Bronchial epithelial cell (primary cell): ENCODE measurements at regions not wholly inside any gene's neighbourhood (a gene's known extent, or its start where the extent isn't known, plus 50 kb on each side); places are given as distances from the start of the nearest gene placed in this dataset.

Experiments
- DNase-seq: peaks from one replicate; pipeline ENCODE4 v3.0.0-alpha.2; 2010; ENCODE audit warnings: low read depth
- FAIRE-seq: peaks from 2 replicates; lab custom pipeline; 2011; peaks lifted over from hg19 to GRCh38; lab: Jason Lieb, UNC
- H3K27me3 ChIP-seq: 2 replicates; pipeline ENCODE4 v1.5.1; 2011; ENCODE audit warnings: low read length; ENCODE audit not compliant: control insufficient read depth, insufficient read depth
- H3K36me3 ChIP-seq: 2 replicates; pipeline ENCODE4 v1.5.1; 2011; ENCODE audit warnings: low read length; ENCODE audit not compliant: control insufficient read depth, insufficient read depth
- H3K4me3 ChIP-seq: 2 replicates; pipeline ENCODE4 v1.5.1; 2011; ENCODE audit warnings: mild to moderate bottlenecking, low read depth, low read length, control low read depth
- CTCF ChIP-seq: IDR thresholded peaks from 2 replicates; pipeline ENCODE4 v1.5.1; 2011; ENCODE audit warnings: mild to moderate bottlenecking, moderate library complexity, low read length, control low read depth, inconsistent platforms; ENCODE audit not compliant: insufficient read depth, severe bottlenecking

GRCh38 chr18:51754566-51754965, 557.1 kb upstream of the MEX3C start:
- no peak overlapping the region for H3K4me3 ChIP-seq
- TF ChIP-seq CTCF = no peak
- DNase-seq (no peak), FAIRE-seq (no peak)
- no peaks in the 10 kb centered on the region for H3K36me3 ChIP-seq
- H3K27me3 ChIP-seq = no peaks in the 10 kb centered on the region

- FAIRE-seq (no peak), DNase-seq (no peak)
- no peak overlapping the region for H3K4me3 ChIP-seq
- TF ChIP-seq CTCF = no peak
- no peaks in the 10 kb centered on the region for H3K36me3 ChIP-seq
- no peaks in the 10 kb centered on the region for H3K27me3 ChIP-seq
Measured at GRCh38 chr18:51757255-51757924, 559.9 kb upstream of the MEX3C start.

GRCh38 chr18:51762373-51762772, 564.9 kb upstream of the MEX3C start:
- no peak overlapping the region for H3K4me3 ChIP-seq
- DNase-seq (no peak), FAIRE-seq (no peak)
- H3K27me3 ChIP-seq = no peaks in the 10 kb centered on the region
- no peak for TF ChIP-seq CTCF
- H3K36me3 ChIP-seq = no peaks in the 10 kb centered on the region

GRCh38 chr18:51765606-51766360, 568.3 kb upstream of the MEX3C start:
- FAIRE-seq = no peak
- TF ChIP-seq CTCF = no peak
- no peak overlapping the region for H3K4me3 ChIP-seq

GRCh38 chr18:51767293-51767692, 569.8 kb upstream of the MEX3C start:
- Histone ChIP-seq H3K4me3 (no peak overlapping the region), H3K27me3 (no peaks in the 10 kb centered on the region), H3K36me3 (no peaks in the 10 kb centered on the region)
- DNase-seq = no peak
- no peak for FAIRE-seq
- TF ChIP-seq CTCF = no peak

More at GRCh38 chr18:51765606-51766360, 568.3 kb upstream of the MEX3C start:
- H3K36me3 ChIP-seq = no peaks in the 10 kb centered on the region
- no peak for DNase-seq
- H3K27me3 ChIP-seq = no peaks in the 10 kb centered on the region
